ENCODE measurements at regions not wholly inside any gene's neighbourhood (a gene's known extent, or its start where the extent isn't known, plus 50 kb on each side); places are given as distances from the start of the nearest gene placed in this dataset.
"Not testable (repeated sequence)": the region's sequence is repeated elsewhere in the genome, so short reads cannot be mapped to it uniquely, and the experiment has no call there.

DNA sequence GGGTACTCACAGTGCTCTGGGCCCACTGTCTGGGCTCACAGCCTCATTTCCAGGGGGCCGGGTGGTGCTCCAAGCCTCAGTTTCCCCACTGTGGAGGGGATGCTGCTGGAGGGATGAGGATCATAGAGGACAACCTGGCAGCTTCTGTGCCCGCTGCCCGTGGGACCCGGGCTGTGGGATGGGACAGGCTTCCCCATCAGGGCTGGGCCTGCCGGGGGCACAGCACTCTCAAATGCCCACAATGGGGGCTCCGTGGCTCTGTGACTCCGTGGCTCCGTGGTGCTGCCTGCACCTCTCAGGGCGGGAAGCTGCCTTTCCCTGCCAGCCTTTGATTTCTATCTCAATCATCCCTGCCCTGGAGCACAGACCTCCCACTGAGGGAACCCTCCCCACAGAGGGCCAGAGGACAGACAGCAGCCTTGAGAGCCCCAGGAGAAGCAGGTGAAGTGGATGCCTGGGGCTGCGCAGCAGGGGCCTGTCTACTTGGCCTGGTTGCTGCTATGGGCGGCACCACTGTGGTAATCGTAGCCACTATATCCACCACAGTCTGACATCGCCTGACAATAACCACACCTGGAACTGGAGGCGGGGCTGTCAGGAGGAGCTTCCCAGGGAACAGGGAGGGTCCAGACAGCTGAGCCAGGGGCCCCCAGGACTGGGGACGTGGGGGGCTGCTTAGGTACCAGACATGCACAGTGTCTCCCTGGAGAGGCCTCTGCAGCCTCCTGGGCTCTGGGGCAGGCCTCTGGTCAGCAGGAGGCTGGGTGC, 375.9 kb downstream of the TMEM121 start:
- Histone ChIP-seq H3K9ac (ENCODE audit: insufficient read depth in 1 of 2, low read length in 2 of 2) (no peak overlapping the region), H3K27ac (ENCODE audit: low read depth in 1 of 2, low read length in 1 of 2) (no peak overlapping the region), H3K36me3 (ENCODE audit: control insufficient read depth in 4 of 4, insufficient read depth in 4 of 4, low read length in 4 of 4) (no peaks in the 10 kb centered on the region), H3K4me1 (ENCODE audit: control insufficient read depth in 5 of 5, insufficient read depth in 5 of 5, low read length in 5 of 5) (no peaks in the 10 kb centered on the region), H3K9me3 (ENCODE audit: control insufficient read depth in 4 of 4, insufficient read depth in 3 of 4, low read length in 3 of 4) (peaks cover 0 to 4% (median 0%) of the 10 kb centered on the region in 4 donors), H3K4me3 (no peak overlapping the region), H3K27me3 (ENCODE audit: control insufficient read depth in 3 of 3, insufficient read depth in 3 of 3, low read length in 2 of 3) (no peaks in the 10 kb centered on the region)
- no peak for ATAC-seq (ENCODE audit: insufficient read depth, low FRiP score)
- 61 to 73% methylated on average over 14 to 15 of the region's 15 CpGs for WGBS, 2 donors
- no peak for DNase-seq
- TF ChIP-seq, protein P1, sequence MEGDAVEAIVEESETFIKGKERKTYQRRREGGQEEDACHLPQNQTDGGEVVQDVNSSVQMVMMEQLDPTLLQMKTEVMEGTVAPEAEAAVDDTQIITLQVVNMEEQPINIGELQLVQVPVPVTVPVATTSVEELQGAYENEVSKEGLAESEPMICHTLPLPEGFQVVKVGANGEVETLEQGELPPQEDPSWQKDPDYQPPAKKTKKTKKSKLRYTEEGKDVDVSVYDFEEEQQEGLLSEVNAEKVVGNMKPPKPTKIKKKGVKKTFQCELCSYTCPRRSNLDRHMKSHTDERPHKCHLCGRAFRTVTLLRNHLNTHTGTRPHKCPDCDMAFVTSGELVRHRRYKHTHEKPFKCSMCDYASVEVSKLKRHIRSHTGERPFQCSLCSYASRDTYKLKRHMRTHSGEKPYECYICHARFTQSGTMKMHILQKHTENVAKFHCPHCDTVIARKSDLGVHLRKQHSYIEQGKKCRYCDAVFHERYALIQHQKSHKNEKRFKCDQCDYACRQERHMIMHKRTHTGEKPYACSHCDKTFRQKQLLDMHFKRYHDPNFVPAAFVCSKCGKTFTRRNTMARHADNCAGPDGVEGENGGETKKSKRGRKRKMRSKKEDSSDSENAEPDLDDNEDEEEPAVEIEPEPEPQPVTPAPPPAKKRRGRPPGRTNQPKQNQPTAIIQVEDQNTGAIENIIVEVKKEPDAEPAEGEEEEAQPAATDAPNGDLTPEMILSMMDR (IDR thresholded peaks at IDR 0.05; ENCODE audit: control extremely low read depth, extremely low read depth): no peak

DNA sequence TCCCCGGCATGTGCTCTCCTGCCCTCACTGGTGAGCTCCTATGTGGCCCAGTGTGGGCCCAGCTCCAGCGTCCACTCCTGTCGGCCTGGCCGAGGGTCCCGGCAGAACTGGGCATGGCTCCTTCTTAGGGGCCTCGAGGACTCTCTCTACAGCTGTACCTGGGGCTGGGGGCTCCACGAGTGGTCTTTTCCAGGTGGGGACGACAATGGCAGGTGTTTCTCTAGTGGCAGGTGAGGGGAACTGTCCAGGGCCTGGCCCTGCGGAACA, 376.4 kb downstream of the TMEM121 start:
- not testable (repeated sequence) for DNase-seq; H3K36me3 ChIP-seq (ENCODE audit: control insufficient read depth in 4 of 4, insufficient read depth in 4 of 4, low read length in 4 of 4); H3K9me3 ChIP-seq (ENCODE audit: control insufficient read depth in 4 of 4, insufficient read depth in 3 of 4, low read length in 3 of 4); H3K4me1 ChIP-seq (ENCODE audit: control insufficient read depth in 5 of 5, insufficient read depth in 5 of 5, low read length in 5 of 5); H3K27me3 ChIP-seq (ENCODE audit: control insufficient read depth in 3 of 3, insufficient read depth in 3 of 3, low read length in 2 of 3); H3K27ac ChIP-seq (ENCODE audit: low read depth in 1 of 2, low read length in 1 of 2); H3K9ac ChIP-seq (ENCODE audit: insufficient read depth in 1 of 2, low read length in 2 of 2); H3K4me3 ChIP-seq; ATAC-seq (ENCODE audit: insufficient read depth, low FRiP score)
- WGBS, 2 donors: 64 to 68% methylated on average over 5 to 9 of the region's 9 CpGs

DNA sequence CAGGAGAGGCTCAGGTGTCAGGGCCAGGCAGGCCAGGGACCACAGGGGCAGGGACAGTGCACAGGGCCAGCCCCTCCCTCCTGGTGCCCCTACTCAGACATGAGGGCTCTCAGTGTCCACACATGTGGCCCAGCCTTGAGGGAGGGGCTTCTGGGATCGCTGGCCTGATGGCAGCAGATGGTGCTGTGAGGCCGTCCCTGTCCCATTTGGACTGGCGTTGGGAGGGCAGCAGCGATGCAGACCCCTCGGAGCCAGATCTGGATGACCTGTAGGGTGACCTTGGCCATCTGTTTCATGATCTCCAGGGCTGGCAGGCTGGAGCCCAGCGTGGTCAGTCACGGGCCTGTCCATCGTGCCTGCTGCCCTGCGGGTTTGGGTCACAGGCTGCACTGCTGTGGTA, 377.6 kb downstream of the TMEM121 start:
- Histone ChIP-seq H3K27ac (ENCODE audit: low read depth in 1 of 2, low read length in 1 of 2) (no peak overlapping the region), H3K36me3 (ENCODE audit: control insufficient read depth in 4 of 4, insufficient read depth in 4 of 4, low read length in 4 of 4) (no peaks in the 10 kb centered on the region), H3K27me3 (ENCODE audit: control insufficient read depth in 3 of 3, insufficient read depth in 3 of 3, low read length in 2 of 3) (no peaks in the 10 kb centered on the region), H3K9me3 (ENCODE audit: control insufficient read depth in 4 of 4, insufficient read depth in 3 of 4, low read length in 3 of 4) (peaks cover 0 to 6% (median 0%) of the 10 kb centered on the region in 4 donors), H3K9ac (ENCODE audit: insufficient read depth in 1 of 2, low read length in 2 of 2) (no peak overlapping the region), H3K4me3 (no peak overlapping the region), H3K4me1 (ENCODE audit: control insufficient read depth in 5 of 5, insufficient read depth in 5 of 5, low read length in 5 of 5) (no peaks in the 10 kb centered on the region)
- TF ChIP-seq, protein P1 (IDR thresholded peaks at IDR 0.05; ENCODE audit: control extremely low read depth, extremely low read depth): no peak
- 56 to 75% methylated on average over 9 of the region's 9 CpGs for WGBS, 2 donors
- DNase-seq: no peak
- no peak for ATAC-seq (ENCODE audit: insufficient read depth, low FRiP score)

DNA sequence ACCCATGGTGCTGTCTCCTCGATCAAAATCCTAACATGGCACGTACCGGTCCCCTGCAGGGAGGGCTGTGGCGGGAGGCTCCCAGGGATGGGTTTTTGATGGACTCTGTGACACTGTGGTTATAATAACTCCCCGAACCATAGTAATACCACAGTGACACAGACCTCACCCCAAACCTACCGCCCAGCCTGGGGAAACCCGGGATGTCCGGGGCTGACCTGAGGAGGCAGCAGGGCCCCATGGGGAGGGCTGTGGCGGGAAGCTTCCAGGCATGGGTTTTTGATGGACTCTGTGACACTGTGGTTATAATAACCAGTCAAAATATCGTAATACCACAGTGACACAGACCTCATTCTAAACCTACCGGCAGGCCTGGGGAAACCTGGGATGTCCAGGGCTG, 378.0 kb downstream of the TMEM121 start:
- ATAC-seq (ENCODE audit: insufficient read depth, low FRiP score): no peak
- H3K4me1 ChIP-seq (ENCODE audit: control insufficient read depth in 5 of 5, insufficient read depth in 5 of 5, low read length in 5 of 5): no peaks in the 10 kb centered on the region
- TF ChIP-seq, protein P1 (IDR thresholded peaks at IDR 0.05; ENCODE audit: control extremely low read depth, extremely low read depth): no peak
- DNase-seq: no peak
- no peaks in the 10 kb centered on the region for H3K36me3 ChIP-seq (ENCODE audit: control insufficient read depth in 4 of 4, insufficient read depth in 4 of 4, low read length in 4 of 4)
- peaks cover 0 to 6% (median 0%) of the 10 kb centered on the region in 4 donors for H3K9me3 ChIP-seq (ENCODE audit: control insufficient read depth in 4 of 4, insufficient read depth in 3 of 4, low read length in 3 of 4)
- H3K9ac ChIP-seq (ENCODE audit: insufficient read depth in 1 of 2, low read length in 2 of 2): no peak overlapping the region
- H3K27me3 ChIP-seq (ENCODE audit: control insufficient read depth in 3 of 3, insufficient read depth in 3 of 3, low read length in 2 of 3): no peaks in the 10 kb centered on the region
- WGBS, 2 donors: 42 to 72% methylated on average over 11 of the region's 11 CpGs
- H3K27ac ChIP-seq (ENCODE audit: low read depth in 1 of 2, low read length in 1 of 2): no peak overlapping the region
- H3K4me3 ChIP-seq: no peak overlapping the region
